GM12878 (cell line): ENCODE measurements at regions not wholly inside any gene's neighbourhood (a gene's known extent, or its start where the extent isn't known, plus 50 kb on each side); places are given as distances from the start of the nearest gene placed in this dataset.

Source experiments
- ATAC-seq: fragments of 200-7000 bp; cut with Tn5 transposase; 3 replicates; pipeline ENCODE4 v1.9.1; 2020; ENCODE audit warnings: mild to moderate bottlenecking, moderate library complexity
- BruUV-seq: library from RNA; stranded (reverse); fragments of 400-500 nt; replicated peaks from 2 replicates; lab custom pipeline; 2021; lab: Mats Ljungman, UMichigan
- CTCF ChIA-PET: fragments of 300-600 bp; sonication (Branson Sonifier 250); formaldehyde crosslinking; extraction: SDS; loops from one replicate; lab custom pipeline; 2021; ENCODE audit warnings: inconsistent platforms; lab: Yijun Ruan, JAX
- POLR2A ChIA-PET: fragments of 350-600 bp; formaldehyde crosslinking; extraction: SDS; loops from one replicate; lab custom pipeline; 2021; ENCODE audit warnings: inconsistent platforms; lab: Charles Lee
- RAD21 ChIA-PET: fragments of 300-600 bp; sonication (Branson Sonifier 250); formaldehyde crosslinking; loops from one replicate; lab custom pipeline; 2023; ENCODE audit warnings: antibody characterized with exemption; ENCODE audit not compliant: unreplicated experiment; lab: Charles Lee
- SMC1A ChIA-PET: fragments of 300-600 bp; sonication (Branson Sonifier 250); formaldehyde crosslinking; loops from one replicate; lab custom pipeline; 2023; ENCODE audit not compliant: unreplicated experiment, uncharacterized antibody; lab: Charles Lee
- DNase-seq: peaks from one replicate; pipeline ENCODE4 v3.0.0-alpha.2; 2011; ENCODE audit warnings: low read depth, low spot score
- FAIRE-seq: peaks from 3 replicates; lab custom pipeline; 2011; peaks lifted over from hg19 to GRCh38; lab: Jason Lieb, UNC
- H2AFZ ChIP-seq: 2 replicates; pipeline ENCODE4 v1.6.0; 2011; ENCODE audit warnings: low read depth, low read length, control low read depth; ENCODE audit not compliant: control insufficient read depth
- H3K27ac ChIP-seq: 2 replicates; pipeline ENCODE4 v1.5.1; 2011; ENCODE audit warnings: control low read depth; ENCODE audit not compliant: control insufficient read depth, insufficient read depth
- H3K27me3 ChIP-seq, 2 experiments: replicated peaks in 1 of 2; 2 replicates each; pipeline versions ENCODE4 v1.6.0 to v1.6.1; 2011; ENCODE audit warnings: low read length in 1 of 2; ENCODE audit not compliant: control insufficient read depth in 2 of 2, insufficient read depth in 2 of 2
- H3K36me3 ChIP-seq, 2 experiments: 2 replicates each; pipeline ENCODE4 v1.5.1; 2011; ENCODE audit warnings: low read length in 1 of 2; ENCODE audit not compliant: control insufficient read depth in 2 of 2, insufficient read depth in 2 of 2
- H3K4me1 ChIP-seq: 2 replicates; pipeline ENCODE4 v1.6.1; 2011; ENCODE audit warnings: mild to moderate bottlenecking, low read length, moderate library complexity, mixed read lengths; ENCODE audit not compliant: control insufficient read depth, insufficient read depth
- H3K4me2 ChIP-seq: 2 replicates; pipeline ENCODE4 v1.6.0; 2011; ENCODE audit warnings: control low read depth; ENCODE audit not compliant: control insufficient read depth, insufficient read depth
- H3K4me3 ChIP-seq: fragments of 200-600 bp; sonication (generic); 2 replicates; pipeline ENCODE4 v1.5.1; 2016
- H3K79me2 ChIP-seq: 2 replicates; pipeline ENCODE4 v1.6.0; 2011; ENCODE audit warnings: low read length; ENCODE audit not compliant: control insufficient read depth, insufficient read depth
- H3K9ac ChIP-seq: 2 replicates; pipeline ENCODE4 v1.8.0; 2011; ENCODE audit warnings: low read length, control low read depth, mixed read lengths; ENCODE audit not compliant: control insufficient read depth, insufficient read depth
- H3K9me3 ChIP-seq: replicated peaks from 3 replicates; pipeline ENCODE4 v1.5.1; 2011; ENCODE audit warnings: mild to moderate bottlenecking, low read length; ENCODE audit not compliant: control insufficient read depth, insufficient read depth
- H4K20me1 ChIP-seq: 2 replicates; pipeline ENCODE4 v1.6.0; 2011; ENCODE audit not compliant: control insufficient read depth, insufficient read depth
- ATF7 ChIP-seq: fragments of 450-650 bp; IDR thresholded peaks from 2 replicates; pipeline ENCODE4 v1.6.1; 2016; ENCODE audit warnings: low read depth, mild to moderate bottlenecking
- BHLHE40 ChIP-seq, 2 experiments: fragments of 450-650 bp in 1 of 2; IDR thresholded peaks; 2 replicates each; pipeline ENCODE4 v1.6.1; 2011 to 2017; ENCODE audit warnings: low read depth in 2 of 2, borderline replicate concordance in 1 of 2, improper control_type of control experiment in 1 of 2, low read length in 1 of 2, mild to moderate bottlenecking in 1 of 2
- BRCA1 ChIP-seq: IDR thresholded peaks from 2 replicates; pipeline ENCODE4 v1.6.1; 2011; ENCODE audit warnings: low read depth, low read length, improper control_type of control experiment
- CHD1 ChIP-seq: IDR thresholded peaks from 2 replicates; pipeline ENCODE4 v1.6.1; 2012; ENCODE audit warnings: low read depth, low read length, improper control_type of control experiment
- HDAC6 ChIP-seq: fragments of 200-600 bp; sonication (generic); IDR thresholded peaks from one replicate; pipeline ENCODE4 v1.8.0; 2017; ENCODE audit warnings: antibody characterized with exemption; ENCODE audit not compliant: unreplicated experiment
- KLF5 ChIP-seq: fragments of 450-650 bp; IDR thresholded peaks from 2 replicates; pipeline ENCODE4 v1.6.1; 2014; ENCODE audit warnings: mild to moderate bottlenecking; ENCODE audit not compliant: partially characterized antibody
- NR2C1 ChIP-seq: fragments of 450-650 bp; IDR thresholded peaks from 2 replicates; pipeline ENCODE4 v1.6.1; 2017; ENCODE audit warnings: antibody characterized with exemption, mild to moderate bottlenecking, moderate library complexity
- NR2F1 ChIP-seq: fragments of 450-650 bp; conservative IDR thresholded peaks from 2 replicates; pipeline ENCODE4 v1.6.1; 2017; ENCODE audit warnings: mild to moderate bottlenecking
- POLR2A ChIP-seq: IDR thresholded peaks from 2 replicates; pipeline ENCODE4 v1.6.1; 2011; ENCODE audit warnings: low read depth, mild to moderate bottlenecking, low read length
- RFX5 ChIP-seq: IDR thresholded peaks from 2 replicates; pipeline ENCODE4 v1.6.1; 2011; ENCODE audit warnings: low read depth, low read length, improper control_type of control experiment
- SIX5 ChIP-seq: IDR thresholded peaks from 2 replicates; pipeline ENCODE4 v1.6.1; 2011; ENCODE audit warnings: mild to moderate bottlenecking, low read depth, low read length, moderate library complexity; ENCODE audit not compliant: severe bottlenecking
- SMARCA5 ChIP-seq: fragments of 450-650 bp; IDR thresholded peaks from 2 replicates; pipeline ENCODE4 v1.6.1; 2017; ENCODE audit warnings: mild to moderate bottlenecking
- TCF7 ChIP-seq: IDR thresholded peaks from 2 replicates; pipeline ENCODE4 v1.6.1; 2014; ENCODE audit warnings: antibody characterized with exemption, borderline replicate concordance
- ZBED1 ChIP-seq: IDR thresholded peaks from 2 replicates; pipeline ENCODE4 v1.6.1; 2016; ENCODE audit warnings: borderline replicate concordance
- ZNF217 ChIP-seq: fragments of 450-650 bp; IDR thresholded peaks from 2 replicates; pipeline ENCODE4 v1.6.1; 2017; ENCODE audit warnings: antibody characterized with exemption, mild to moderate bottlenecking
- ZNF274 ChIP-seq: IDR thresholded peaks from one replicate; pipeline ENCODE4 v1.8.0; 2011; ENCODE audit not compliant: insufficient read length, insufficient read depth
- WGBS: methylation state at CpG from one replicate; pipeline ENCODE4 v1.1.6; 2016; ENCODE audit warnings: low lambda C conversion rate; ENCODE audit not compliant: insufficient replicate concordance, insufficient coverage; ENCODE audit errors: missing lambda C conversion rate; 5-methylcytosine and 5-hydroxymethylcytosine counted together
- in situ Hi-C: fragments of 300-500 bp; cut with MboI; formaldehyde crosslinking; loops from 9 replicates; pipeline ENCODE4 v1.14.3; 2018; ENCODE audit warnings: mixed read lengths
- intact Hi-C: fragments of 100-400 bp; cut with micrococcal nuclease; formaldehyde crosslinking; loops from one replicate; pipeline ENCODE4 v1.14.2; 2022; ENCODE audit not compliant: unreplicated experiment
- TF ChIP-seq, protein P1 (sequence below): fragments of 450-650 bp; formaldehyde crosslinking; IDR thresholded peaks from 2 replicates; pipeline ENCODE4 v1.4.0; 2020; ENCODE audit warnings: mild to moderate bottlenecking, moderate library complexity
- TF ChIP-seq, protein P2 (sequence below): fragments of 450-650 bp; formaldehyde crosslinking; IDR thresholded peaks from 2 replicates; pipeline ENCODE4 v1.4.0; 2022; ENCODE audit warnings: mild to moderate bottlenecking, moderate library complexity
- TF ChIP-seq, protein P3 (sequence below): IDR thresholded peaks from 2 replicates; pipeline ENCODE4 v1.6.1; 2012; ENCODE audit warnings: low read depth, low read length, improper control_type of control experiment

DNA sequence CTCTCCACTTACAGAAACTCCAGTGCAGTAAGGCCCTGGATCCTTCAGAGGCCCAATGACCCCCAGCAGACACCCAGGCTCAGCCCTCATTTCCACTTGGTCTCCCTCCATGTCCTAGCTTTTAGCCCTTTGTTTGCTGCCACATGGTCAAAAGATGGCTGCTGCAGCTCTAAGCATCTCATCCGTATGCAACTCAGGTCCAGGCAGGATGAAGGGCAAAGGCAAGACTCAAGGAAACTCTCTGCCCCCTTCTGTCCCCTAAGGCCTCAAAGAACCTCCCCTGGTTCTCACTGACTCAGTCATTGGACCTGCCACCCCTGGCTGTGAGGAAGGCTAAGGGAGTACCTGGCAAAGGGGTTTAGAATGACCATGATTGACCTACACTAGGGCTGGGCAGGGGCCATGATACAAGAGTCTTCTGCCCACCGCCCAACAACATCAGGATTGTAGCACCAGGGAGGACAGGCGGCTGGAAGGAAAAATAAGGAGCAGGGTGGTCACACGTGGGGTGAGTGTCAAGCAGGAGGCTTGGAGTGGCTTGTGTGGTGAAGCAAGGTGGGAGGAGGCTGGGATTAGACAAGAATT, 303.8 kb upstream of the ZMIZ1 start:
- H3K4me3 ChIP-seq: no peak overlapping the region
- RAD21 ChIA-PET: no interaction called here
- in situ Hi-C loops (no loop called here), intact Hi-C loops (no loop called here)
- no peaks in the 10 kb centered on the region; a peak in 2 of 4 replicates for H3K27me3 ChIP-seq
- H3K9me3 ChIP-seq: no peaks in the 10 kb centered on the region
- no peaks in the 10 kb centered on the region for H4K20me1 ChIP-seq
- ATAC-seq (no peak), FAIRE-seq (no peak), DNase-seq (no peak)
- BruUV-seq: no TSS peak
- CTCF ChIA-PET: no interaction called here
- H3K4me2 ChIP-seq: no peak overlapping the region
- no peak overlapping the region for H3K9ac ChIP-seq
- peaks cover 10% of the 10 kb centered on the region for H3K4me1 ChIP-seq
- SMC1A ChIA-PET: interaction anchor here (0.6 kb wide), 1 partner anchor 315 kb away, joined by 3 read pairs; no protein-coding TSS in a partner anchor
- no peak overlapping the region for H3K27ac ChIP-seq
- whole genome bisulfite sequencing: 41% methylated on average over 4 of the region's 4 CpGs
- no peaks in the 10 kb centered on the region for H3K79me2 ChIP-seq
- POLR2A ChIA-PET: no interaction called here
- no peak overlapping the region for H2AFZ ChIP-seq
- H3K36me3 ChIP-seq: no peaks in the 10 kb centered on the region
- no peak for TF ChIP-seq TCF7
- TF ChIP-seq NR2C1: no peak
- no peak for TF ChIP-seq ZNF274
- TF ChIP-seq KLF5: no peak
- TF ChIP-seq SMARCA5: no peak
- no peak for TF ChIP-seq SIX5
- TF ChIP-seq, protein P1, sequence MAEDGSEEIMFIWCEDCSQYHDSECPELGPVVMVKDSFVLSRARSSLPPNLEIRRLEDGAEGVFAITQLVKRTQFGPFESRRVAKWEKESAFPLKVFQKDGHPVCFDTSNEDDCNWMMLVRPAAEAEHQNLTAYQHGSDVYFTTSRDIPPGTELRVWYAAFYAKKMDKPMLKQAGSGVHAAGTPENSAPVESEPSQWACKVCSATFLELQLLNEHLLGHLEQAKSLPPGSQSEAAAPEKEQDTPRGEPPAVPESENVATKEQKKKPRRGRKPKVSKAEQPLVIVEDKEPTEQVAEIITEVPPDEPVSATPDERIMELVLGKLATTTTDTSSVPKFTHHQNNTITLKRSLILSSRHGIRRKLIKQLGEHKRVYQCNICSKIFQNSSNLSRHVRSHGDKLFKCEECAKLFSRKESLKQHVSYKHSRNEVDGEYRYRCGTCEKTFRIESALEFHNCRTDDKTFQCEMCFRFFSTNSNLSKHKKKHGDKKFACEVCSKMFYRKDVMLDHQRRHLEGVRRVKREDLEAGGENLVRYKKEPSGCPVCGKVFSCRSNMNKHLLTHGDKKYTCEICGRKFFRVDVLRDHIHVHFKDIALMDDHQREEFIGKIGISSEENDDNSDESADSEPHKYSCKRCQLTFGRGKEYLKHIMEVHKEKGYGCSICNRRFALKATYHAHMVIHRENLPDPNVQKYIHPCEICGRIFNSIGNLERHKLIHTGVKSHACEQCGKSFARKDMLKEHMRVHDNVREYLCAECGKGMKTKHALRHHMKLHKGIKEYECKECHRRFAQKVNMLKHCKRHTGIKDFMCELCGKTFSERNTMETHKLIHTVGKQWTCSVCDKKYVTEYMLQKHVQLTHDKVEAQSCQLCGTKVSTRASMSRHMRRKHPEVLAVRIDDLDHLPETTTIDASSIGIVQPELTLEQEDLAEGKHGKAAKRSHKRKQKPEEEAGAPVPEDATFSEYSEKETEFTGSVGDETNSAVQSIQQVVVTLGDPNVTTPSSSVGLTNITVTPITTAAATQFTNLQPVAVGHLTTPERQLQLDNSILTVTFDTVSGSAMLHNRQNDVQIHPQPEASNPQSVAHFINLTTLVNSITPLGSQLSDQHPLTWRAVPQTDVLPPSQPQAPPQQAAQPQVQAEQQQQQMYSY (CRISPR knock-in tag): no peak
- TF ChIP-seq RFX5: no peak
- TF ChIP-seq CHD1: no peak
- TF ChIP-seq BRCA1: no peak
- TF ChIP-seq HDAC6: no peak
- TF ChIP-seq ZNF217: no peak
- TF ChIP-seq ATF7: no peak
- TF ChIP-seq POLR2A: no peak
- TF ChIP-seq ZBED1: no peak
- TF ChIP-seq, protein P2, sequence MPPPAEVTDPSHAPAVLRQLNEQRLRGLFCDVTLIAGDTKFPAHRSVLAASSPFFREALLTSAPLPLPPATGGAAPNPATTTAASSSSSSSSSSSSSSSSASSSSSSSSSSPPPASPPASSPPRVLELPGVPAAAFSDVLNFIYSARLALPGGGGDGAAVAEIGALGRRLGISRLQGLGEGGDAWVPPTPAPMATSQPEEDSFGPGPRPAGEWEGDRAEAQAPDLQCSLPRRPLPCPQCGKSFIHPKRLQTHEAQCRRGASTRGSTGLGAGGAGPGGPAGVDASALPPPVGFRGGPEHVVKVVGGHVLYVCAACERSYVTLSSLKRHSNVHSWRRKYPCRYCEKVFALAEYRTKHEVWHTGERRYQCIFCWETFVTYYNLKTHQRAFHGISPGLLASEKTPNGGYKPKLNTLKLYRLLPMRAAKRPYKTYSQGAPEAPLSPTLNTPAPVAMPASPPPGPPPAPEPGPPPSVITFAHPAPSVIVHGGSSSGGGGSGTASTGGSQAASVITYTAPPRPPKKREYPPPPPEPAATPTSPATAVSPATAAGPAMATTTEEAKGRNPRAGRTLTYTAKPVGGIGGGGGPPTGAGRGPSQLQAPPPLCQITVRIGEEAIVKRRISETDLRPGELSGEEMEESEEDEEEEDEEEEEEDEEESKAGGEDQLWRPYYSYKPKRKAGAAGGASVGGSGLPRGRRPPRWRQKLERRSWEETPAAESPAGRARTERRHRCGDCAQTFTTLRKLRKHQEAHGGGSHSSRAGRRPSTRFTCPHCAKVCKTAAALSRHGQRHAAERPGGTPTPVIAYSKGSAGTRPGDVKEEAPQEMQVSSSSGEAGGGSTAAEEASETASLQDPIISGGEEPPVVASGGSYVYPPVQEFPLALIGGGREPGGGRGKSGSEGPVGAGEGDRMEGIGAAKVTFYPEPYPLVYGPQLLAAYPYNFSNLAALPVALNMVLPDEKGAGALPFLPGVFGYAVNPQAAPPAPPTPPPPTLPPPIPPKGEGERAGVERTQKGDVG (CRISPR knock-in tag): no peak
- TF ChIP-seq, protein P3, sequence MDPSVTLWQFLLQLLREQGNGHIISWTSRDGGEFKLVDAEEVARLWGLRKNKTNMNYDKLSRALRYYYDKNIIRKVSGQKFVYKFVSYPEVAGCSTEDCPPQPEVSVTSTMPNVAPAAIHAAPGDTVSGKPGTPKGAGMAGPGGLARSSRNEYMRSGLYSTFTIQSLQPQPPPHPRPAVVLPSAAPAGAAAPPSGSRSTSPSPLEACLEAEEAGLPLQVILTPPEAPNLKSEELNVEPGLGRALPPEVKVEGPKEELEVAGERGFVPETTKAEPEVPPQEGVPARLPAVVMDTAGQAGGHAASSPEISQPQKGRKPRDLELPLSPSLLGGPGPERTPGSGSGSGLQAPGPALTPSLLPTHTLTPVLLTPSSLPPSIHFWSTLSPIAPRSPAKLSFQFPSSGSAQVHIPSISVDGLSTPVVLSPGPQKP: no peak
- TF ChIP-seq NR2F1: no peak
- no peak for TF ChIP-seq BHLHE40 (IDR thresholded peaks at IDR 0.05; ENCODE audit: borderline replicate concordance in 1 of 2, low read depth in 2 of 2, low read length in 1 of 2)
